ENCODE measurements at regions not wholly inside any gene's neighbourhood (a gene's known extent, or its start where the extent isn't known, plus 50 kb on each side); places are given as distances from the start of the nearest gene placed in this dataset.
"Not testable (repeated sequence)": the region's sequence is repeated elsewhere in the genome, so short reads cannot be mapped to it uniquely, and the experiment has no call there.

GRCh38 chr6:156194981-156195380 is 582.2 kb upstream of the ARID1B start:
- no peak overlapping the region for H2AFZ ChIP-seq
- H3K79me2 ChIP-seq = no peaks in the 10 kb centered on the region
- H3K4me3 ChIP-seq (ENCODE audit: low read depth, low read length) = no peak overlapping the region
- H3K36me3 ChIP-seq (ENCODE audit: control insufficient read depth, insufficient read depth, low read length) = no peaks in the 10 kb centered on the region
- H3K4me1 ChIP-seq = no peaks in the 10 kb centered on the region
- no peak overlapping the region for H3K4me2 ChIP-seq (ENCODE audit: low read length)
- no peak overlapping the region for H3K9ac ChIP-seq
- H3K27ac ChIP-seq = no peak overlapping the region
- H3K27me3 ChIP-seq (ENCODE audit: control insufficient read depth, insufficient read depth, low read length) = no peaks in the 10 kb centered on the region
- H3K9me3 ChIP-seq (ENCODE audit: control insufficient read depth, low read length) = no peaks in the 10 kb centered on the region
- TF ChIP-seq CTCF (IDR thresholded peaks at IDR 0.05) = no peak

- Histone ChIP-seq H3K36me3 (ENCODE audit: control insufficient read depth, insufficient read depth, low read length) (no peaks in the 10 kb centered on the region), H3K9ac (no peak overlapping the region), H3K4me2 (ENCODE audit: low read length) (no peak overlapping the region), H3K79me2 (no peaks in the 10 kb centered on the region), H3K27ac (no peak overlapping the region), H3K9me3 (ENCODE audit: control insufficient read depth, low read length) (no peaks in the 10 kb centered on the region), H2AFZ (no peak overlapping the region), H3K4me1 (no peaks in the 10 kb centered on the region), H3K27me3 (ENCODE audit: control insufficient read depth, insufficient read depth, low read length) (no peaks in the 10 kb centered on the region), H3K4me3 (ENCODE audit: low read depth, low read length) (no peak overlapping the region)
- TF ChIP-seq CTCF (IDR thresholded peaks at IDR 0.05) = no peak
Measured at GRCh38 chr6:156193381-156193780, 583.8 kb upstream of the ARID1B start.

- H3K9ac ChIP-seq = no peak overlapping the region
- no peaks in the 10 kb centered on the region for H3K79me2 ChIP-seq
- H3K4me3 ChIP-seq (ENCODE audit: low read depth, low read length) = no peak overlapping the region
- H3K4me2 ChIP-seq (ENCODE audit: low read length) = no peak overlapping the region
- no peaks in the 10 kb centered on the region for H3K36me3 ChIP-seq (ENCODE audit: control insufficient read depth, insufficient read depth, low read length)
- H2AFZ ChIP-seq = no peak overlapping the region
- H3K9me3 ChIP-seq (ENCODE audit: control insufficient read depth, low read length) = no peaks in the 10 kb centered on the region
- H3K27ac ChIP-seq = no peak overlapping the region
- H3K27me3 ChIP-seq (ENCODE audit: control insufficient read depth, insufficient read depth, low read length) = no peaks in the 10 kb centered on the region
- TF ChIP-seq CTCF (IDR thresholded peaks at IDR 0.05) = no peak
- no peaks in the 10 kb centered on the region for H3K4me1 ChIP-seq
Measured at GRCh38 chr6:156191895-156192294, 585.3 kb upstream of the ARID1B start.

GRCh38 chr6:156191390-156191789 is 585.8 kb upstream of the ARID1B start:
- H3K79me2 ChIP-seq; H3K4me2 ChIP-seq (ENCODE audit: low read length); H2AFZ ChIP-seq; H3K4me3 ChIP-seq (ENCODE audit: low read depth, low read length); H3K27ac ChIP-seq; H3K27me3 ChIP-seq (ENCODE audit: control insufficient read depth, insufficient read depth, low read length); H3K4me1 ChIP-seq; H3K9me3 ChIP-seq (ENCODE audit: control insufficient read depth, low read length); H3K9ac ChIP-seq; H3K36me3 ChIP-seq (ENCODE audit: control insufficient read depth, insufficient read depth, low read length): not testable (repeated sequence)

GRCh38 chr6:156190270-156190669 is 586.9 kb upstream of the ARID1B start:
- no peak for TF ChIP-seq CTCF (IDR thresholded peaks at IDR 0.05)
- Histone ChIP-seq H3K36me3 (ENCODE audit: control insufficient read depth, insufficient read depth, low read length) (no peaks in the 10 kb centered on the region), H2AFZ (no peak overlapping the region), H3K9me3 (ENCODE audit: control insufficient read depth, low read length) (no peaks in the 10 kb centered on the region), H3K79me2 (no peaks in the 10 kb centered on the region), H3K9ac (no peak overlapping the region), H3K4me2 (ENCODE audit: low read length) (no peak overlapping the region), H3K27ac (no peak overlapping the region), H3K4me1 (no peaks in the 10 kb centered on the region), H3K27me3 (ENCODE audit: control insufficient read depth, insufficient read depth, low read length) (no peaks in the 10 kb centered on the region), H3K4me3 (ENCODE audit: low read depth, low read length) (no peak overlapping the region)
